ENCODE measurements at regions not wholly inside any gene's neighbourhood (a gene's known extent, or its start where the extent isn't known, plus 50 kb on each side); places are given as distances from the start of the nearest gene placed in this dataset.
"Not testable (repeated sequence)": the region's sequence is repeated elsewhere in the genome, so short reads cannot be mapped to it uniquely, and the experiment has no call there.

- Histone ChIP-seq H3K36me3 (replicated peaks; ENCODE audit: insufficient read depth, low read depth) (no peaks in the 10 kb centered on the region), H3K4me1 (ENCODE audit: insufficient read depth) (no peaks in the 10 kb centered on the region), H3K4me2 (no peak overlapping the region), H4K20me1 (ENCODE audit: insufficient read depth, poor library complexity, severe bottlenecking) (no peaks in the 10 kb centered on the region), H3K79me2 (no peaks in the 10 kb centered on the region), H2AFZ (no peak overlapping the region), H3K27me3 (no peaks in the 10 kb centered on the region), H3K9me3 (ENCODE audit: low read depth) (no peaks in the 10 kb centered on the region), H3K9me2 (replicated peaks; ENCODE audit: insufficient read depth) (no peaks in the 10 kb centered on the region), H3K4me3 (no peak overlapping the region), H3K27ac (no peak overlapping the region)
- TF ChIP-seq CTCF (IDR thresholded peaks at IDR 0.05; ENCODE audit: poor library complexity), result no peak
- no peak for TF ChIP-seq EZH2phosphoT487 (IDR thresholded peaks at IDR 0.05; ENCODE audit: low read depth, severe bottlenecking, unreplicated experiment)
- TF ChIP-seq EZH2 (IDR thresholded peaks at IDR 0.05; ENCODE audit: borderline replicate concordance), result no peak
- DNase-seq (ENCODE audit: low spot score), result no peak
- 74% methylated on average over 4 of the region's 4 CpGs for WGBS (ENCODE audit: low lambda C conversion rate, missing lambda C conversion rate)
Measured at GRCh38 chr11:80930038-80930437, 1489.2 kb upstream of the TENM4 start.

- no peaks in the 10 kb centered on the region for H4K20me1 ChIP-seq (ENCODE audit: insufficient read depth, poor library complexity, severe bottlenecking)
- no peaks in the 10 kb centered on the region for H3K79me2 ChIP-seq
- TF ChIP-seq CTCF (IDR thresholded peaks at IDR 0.05; ENCODE audit: poor library complexity), result no peak
- no peak for TF ChIP-seq EZH2phosphoT487 (IDR thresholded peaks at IDR 0.05; ENCODE audit: low read depth, severe bottlenecking, unreplicated experiment)
- no peak for TF ChIP-seq EZH2 (IDR thresholded peaks at IDR 0.05; ENCODE audit: borderline replicate concordance)
- H3K9me3 ChIP-seq (ENCODE audit: low read depth), result no peaks in the 10 kb centered on the region
- no peak overlapping the region for H3K4me2 ChIP-seq
- H3K9me2 ChIP-seq (replicated peaks; ENCODE audit: insufficient read depth), result no peaks in the 10 kb centered on the region
- H3K27ac ChIP-seq, result no peak overlapping the region
- 91% methylated on average over 1 of the region's 1 CpG for WGBS (ENCODE audit: low lambda C conversion rate, missing lambda C conversion rate)
- DNase-seq (ENCODE audit: low spot score), result no peak
- no peak overlapping the region for H3K4me3 ChIP-seq
- H2AFZ ChIP-seq, result no peak overlapping the region
- H3K27me3 ChIP-seq, result no peaks in the 10 kb centered on the region
- no peaks in the 10 kb centered on the region for H3K4me1 ChIP-seq (ENCODE audit: insufficient read depth)
- no peaks in the 10 kb centered on the region for H3K36me3 ChIP-seq (replicated peaks; ENCODE audit: insufficient read depth, low read depth)
Measured at GRCh38 chr11:80929031-80929805, 1488.4 kb upstream of the TENM4 start.

GRCh38 chr11:80925321-80925720, 1484.5 kb upstream of the TENM4 start:
- no peak for DNase-seq (ENCODE audit: low spot score)
- H2AFZ ChIP-seq, result no peak overlapping the region
- WGBS (ENCODE audit: low lambda C conversion rate, missing lambda C conversion rate), result 82% methylated on average over 5 of the region's 5 CpGs
- H3K9me3 ChIP-seq (ENCODE audit: low read depth), result no peaks in the 10 kb centered on the region
- no peaks in the 10 kb centered on the region for H3K4me1 ChIP-seq (ENCODE audit: insufficient read depth)
- TF ChIP-seq CTCF (IDR thresholded peaks at IDR 0.05; ENCODE audit: poor library complexity), result no peak
- TF ChIP-seq EZH2 (IDR thresholded peaks at IDR 0.05; ENCODE audit: borderline replicate concordance), result no peak
- H3K4me3 ChIP-seq, result no peak overlapping the region
- H3K36me3 ChIP-seq (replicated peaks; ENCODE audit: insufficient read depth, low read depth), result no peaks in the 10 kb centered on the region
- no peaks in the 10 kb centered on the region for H3K9me2 ChIP-seq (replicated peaks; ENCODE audit: insufficient read depth)
- H3K79me2 ChIP-seq, result no peaks in the 10 kb centered on the region
- no peak overlapping the region for H3K4me2 ChIP-seq
- no peaks in the 10 kb centered on the region for H3K27me3 ChIP-seq
- H3K27ac ChIP-seq, result no peak overlapping the region
- H4K20me1 ChIP-seq (ENCODE audit: insufficient read depth, poor library complexity, severe bottlenecking), result no peaks in the 10 kb centered on the region

GRCh38 chr11:80921310-80921709, 1480.5 kb upstream of the TENM4 start:
- H2AFZ ChIP-seq; H3K9me2 ChIP-seq (replicated peaks; ENCODE audit: insufficient read depth); H3K27ac ChIP-seq; H3K4me1 ChIP-seq (ENCODE audit: insufficient read depth); H3K79me2 ChIP-seq; H4K20me1 ChIP-seq (ENCODE audit: insufficient read depth, poor library complexity, severe bottlenecking); H3K9me3 ChIP-seq (ENCODE audit: low read depth); DNase-seq (ENCODE audit: low spot score); H3K4me2 ChIP-seq; H3K27me3 ChIP-seq; H3K36me3 ChIP-seq (replicated peaks; ENCODE audit: insufficient read depth, low read depth); H3K4me3 ChIP-seq: not testable (repeated sequence)
